Stomach smooth muscle (tissue), 2 donors: ENCODE measurements at regions not wholly inside any gene's neighbourhood (a gene's known extent, or its start where the extent isn't known, plus 50 kb on each side); places are given as distances from the start of the nearest gene placed in this dataset.

Source experiments
- H3K27ac ChIP-seq: one replicate; pipeline ENCODE4 v1.7.0; 2013; ENCODE audit warnings: mild to moderate bottlenecking, low read length, inconsistent platforms
- H3K27me3 ChIP-seq, 2 donors: one replicate each; pipeline ENCODE4 v1.7.0; 2013; ENCODE audit warnings: low read length in 2 of 2; ENCODE audit not compliant: insufficient read depth in 2 of 2, control insufficient read depth in 1 of 2
- H3K36me3 ChIP-seq, 2 donors: one replicate each; pipeline ENCODE4 v1.7.0; 2013; ENCODE audit warnings: low read length in 2 of 2; ENCODE audit not compliant: control insufficient read depth in 2 of 2, insufficient read depth in 2 of 2
- H3K4me1 ChIP-seq: one replicate; pipeline ENCODE4 v1.7.0; 2013; ENCODE audit warnings: low read length; ENCODE audit not compliant: control insufficient read depth, insufficient read depth
- H3K4me3 ChIP-seq, 2 donors: one replicate each; pipeline ENCODE4 v1.7.0; 2013; ENCODE audit warnings: low read length in 2 of 2
- H3K9ac ChIP-seq, 2 donors: one replicate each; pipeline ENCODE4 v1.7.0; 2013; ENCODE audit warnings: low read length in 2 of 2, mild to moderate bottlenecking in 1 of 2
- H3K9me3 ChIP-seq, 2 donors: one replicate each; pipeline ENCODE4 v1.7.0; 2013; ENCODE audit warnings: low read length in 2 of 2; ENCODE audit not compliant: control insufficient read depth in 2 of 2
- donor health status: healthy.
- donor health status: Pancreatic carcinoma.

DNA sequence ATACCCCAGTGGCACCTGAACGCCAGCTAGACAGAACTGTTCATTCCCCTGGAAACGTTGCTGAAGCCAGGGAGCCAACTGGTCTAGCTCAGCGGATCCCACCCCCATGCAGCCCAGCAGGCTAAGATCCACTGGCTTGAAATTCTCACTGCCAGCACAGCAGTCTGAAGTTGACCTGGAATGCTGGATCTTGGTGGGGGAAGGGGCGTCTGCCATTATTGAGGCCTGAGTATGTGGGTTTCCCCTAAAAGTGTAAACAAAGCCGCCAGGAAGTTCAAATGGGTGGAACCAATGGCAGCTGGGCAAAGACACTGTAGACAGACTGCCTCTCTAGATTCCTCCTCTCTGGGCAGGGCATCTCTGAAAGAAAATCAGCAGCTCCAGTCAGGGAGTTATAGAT is 213.0 kb downstream of the NKX6-1 start:
- H3K27ac ChIP-seq: no peak overlapping the region
- H3K9ac ChIP-seq: no peak overlapping the region
- H3K27me3 ChIP-seq: no peaks in the 10 kb centered on the region
- no peaks in the 10 kb centered on the region for H3K4me1 ChIP-seq
- H3K4me3 ChIP-seq: no peak overlapping the region
- H3K36me3 ChIP-seq: no peaks in the 10 kb centered on the region
- H3K9me3 ChIP-seq: no peaks in the 10 kb centered on the region

DNA sequence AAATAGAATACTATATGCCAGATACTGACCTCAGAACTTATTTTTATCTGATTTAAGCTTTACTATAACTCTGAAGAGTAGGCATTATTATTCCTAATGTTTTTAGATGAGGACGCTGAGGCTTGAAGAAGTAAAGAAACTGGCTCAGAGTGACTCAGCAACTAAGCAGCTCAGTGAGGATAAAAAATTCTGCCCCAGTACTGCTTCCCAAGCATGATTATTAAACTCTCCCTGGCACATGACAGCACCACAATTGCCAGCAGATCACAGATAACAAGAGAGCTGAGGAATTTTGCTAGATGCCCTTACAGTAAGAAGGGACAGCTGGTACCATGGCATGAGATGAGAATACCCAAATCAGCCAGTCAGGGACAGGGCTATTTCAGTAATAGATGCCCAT is 219.4 kb downstream of the NKX6-1 start:
- Histone ChIP-seq H3K27ac (no peak overlapping the region), H3K36me3 (no peaks in the 10 kb centered on the region), H3K9ac (no peak overlapping the region), H3K4me1 (no peaks in the 10 kb centered on the region), H3K9me3 (no peaks in the 10 kb centered on the region), H3K4me3 (no peak overlapping the region), H3K27me3 (no peaks in the 10 kb centered on the region)

DNA sequence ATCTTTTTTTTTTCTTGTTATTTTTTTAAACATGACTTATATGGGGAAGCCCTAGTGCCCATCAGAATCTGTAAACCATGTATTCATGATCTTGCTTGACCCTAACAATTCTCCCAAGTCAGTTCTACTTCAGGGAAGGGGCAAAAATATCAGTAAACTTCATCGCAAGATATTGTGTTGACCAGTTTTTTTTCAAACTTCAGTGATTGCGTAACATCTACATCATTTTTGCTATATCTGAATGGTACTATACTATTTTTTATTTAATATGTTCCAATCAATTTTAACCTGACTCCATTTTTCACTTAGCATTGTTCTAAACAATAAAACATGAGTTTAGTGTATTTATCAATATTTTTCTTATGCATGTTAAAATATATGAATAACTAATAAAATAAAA is 221.2 kb downstream of the NKX6-1 start:
- Histone ChIP-seq H3K36me3 (no peaks in the 10 kb centered on the region), H3K4me1 (no peaks in the 10 kb centered on the region), H3K9ac (no peak overlapping the region), H3K27me3 (no peaks in the 10 kb centered on the region), H3K4me3 (no peak overlapping the region), H3K9me3 (no peaks in the 10 kb centered on the region), H3K27ac (no peak overlapping the region)

DNA sequence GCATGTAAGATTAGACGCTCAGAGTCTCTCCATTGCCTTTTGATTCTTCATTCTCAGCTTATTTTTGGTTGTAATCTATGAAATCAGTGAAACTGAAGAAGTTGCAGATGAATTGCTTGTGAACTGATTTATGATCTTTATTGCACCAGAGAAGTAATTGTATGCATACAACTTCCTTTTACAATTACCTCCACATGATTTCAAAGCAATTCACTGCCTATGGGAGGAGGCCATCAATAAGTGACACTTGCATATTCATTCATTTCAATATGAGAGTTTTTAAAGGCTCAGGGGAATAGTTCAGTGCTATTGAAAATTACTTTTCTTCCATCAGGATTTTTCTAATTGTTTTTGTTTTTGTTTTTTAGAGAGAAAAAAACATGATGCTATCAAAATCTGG is 222.3 kb downstream of the NKX6-1 start:
- Histone ChIP-seq H3K36me3 (no peaks in the 10 kb centered on the region), H3K27me3 (no peaks in the 10 kb centered on the region), H3K4me3 (no peak overlapping the region), H3K9ac (no peak overlapping the region), H3K27ac (no peak overlapping the region), H3K4me1 (no peaks in the 10 kb centered on the region), H3K9me3 (no peaks in the 10 kb centered on the region)

DNA sequence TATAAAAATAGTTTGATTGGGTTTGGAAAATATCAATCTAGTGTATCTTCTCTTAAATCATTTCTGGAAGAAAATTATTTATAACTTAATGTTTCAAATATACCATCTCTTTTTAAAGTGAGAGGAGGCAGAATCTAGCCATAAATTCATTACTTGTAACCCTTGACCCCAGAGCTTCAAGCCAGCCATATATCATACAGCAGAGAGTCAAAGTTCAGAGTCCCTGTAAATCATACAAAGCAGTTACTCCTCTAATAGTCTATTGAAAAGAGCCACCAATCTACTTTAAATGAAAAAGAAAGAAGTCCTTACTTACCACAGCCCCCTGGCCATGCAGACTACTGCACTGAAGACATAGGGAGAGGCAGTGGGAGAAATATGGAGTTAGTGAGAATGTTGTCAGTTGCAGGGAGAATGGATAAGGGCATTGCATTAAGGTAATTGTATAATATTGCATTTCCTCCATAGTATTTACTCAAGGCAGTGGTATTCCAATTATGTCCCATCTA is 229.5 kb downstream of the NKX6-1 start:
- H3K27me3 ChIP-seq: no peaks in the 10 kb centered on the region
- H3K9me3 ChIP-seq: no peaks in the 10 kb centered on the region
- H3K9ac ChIP-seq: no peak overlapping the region
- no peaks in the 10 kb centered on the region for H3K36me3 ChIP-seq
- H3K4me1 ChIP-seq: no peaks in the 10 kb centered on the region
- H3K27ac ChIP-seq: no peak overlapping the region
- no peak overlapping the region for H3K4me3 ChIP-seq

DNA sequence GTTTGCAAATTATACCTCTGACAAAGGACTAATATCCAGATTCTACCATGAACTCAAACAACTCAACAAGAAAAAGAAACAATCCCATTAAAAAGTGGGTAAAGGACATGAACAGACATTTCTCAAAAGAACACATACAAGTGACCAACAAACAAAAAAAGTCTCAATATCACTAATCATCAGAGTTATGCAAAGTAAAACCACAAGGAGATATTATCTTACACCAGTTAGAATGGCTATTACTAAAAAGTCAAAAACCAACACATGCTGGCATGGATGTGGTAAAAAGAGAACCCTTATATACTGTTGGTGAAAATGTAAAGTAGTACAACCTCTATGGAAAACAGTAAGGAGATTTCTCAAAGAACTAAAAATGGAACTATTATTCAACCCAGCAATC is 234.4 kb downstream of the NKX6-1 start:
- H3K4me3 ChIP-seq: no peak overlapping the region
- no peak overlapping the region for H3K9ac ChIP-seq
- no peaks in the 10 kb centered on the region for H3K36me3 ChIP-seq
- H3K27me3 ChIP-seq: no peaks in the 10 kb centered on the region
- no peaks in the 10 kb centered on the region for H3K4me1 ChIP-seq
- H3K9me3 ChIP-seq: peaks cover 0 to 4% of the 10 kb centered on the region in 2 donors
- H3K27ac ChIP-seq: no peak overlapping the region

DNA sequence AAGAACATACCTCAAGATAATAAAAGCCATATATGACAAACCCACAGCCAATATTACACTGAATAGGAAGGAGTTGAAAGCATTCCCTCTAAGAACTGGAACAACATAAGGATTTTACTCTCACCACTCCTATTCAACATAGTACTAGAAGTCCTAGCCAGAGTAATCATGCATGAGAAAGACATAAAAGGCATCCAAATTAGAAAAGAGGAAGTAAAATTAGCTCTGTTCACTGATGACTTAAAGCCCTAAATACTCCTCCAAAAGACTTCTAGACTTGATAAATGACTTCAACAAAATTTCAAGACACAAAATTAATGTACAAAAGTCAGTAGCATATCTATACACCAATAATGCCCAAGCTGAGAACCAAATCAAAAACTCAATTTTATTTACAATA is 235.7 kb downstream of the NKX6-1 start:
- H3K4me3 ChIP-seq: no peak overlapping the region
- H3K9me3 ChIP-seq: peaks cover 0 to 10% of the 10 kb centered on the region in 2 donors
- no peaks in the 10 kb centered on the region for H3K4me1 ChIP-seq
- no peak overlapping the region for H3K27ac ChIP-seq
- no peak overlapping the region for H3K9ac ChIP-seq
- no peaks in the 10 kb centered on the region for H3K36me3 ChIP-seq
- no peaks in the 10 kb centered on the region for H3K27me3 ChIP-seq

DNA sequence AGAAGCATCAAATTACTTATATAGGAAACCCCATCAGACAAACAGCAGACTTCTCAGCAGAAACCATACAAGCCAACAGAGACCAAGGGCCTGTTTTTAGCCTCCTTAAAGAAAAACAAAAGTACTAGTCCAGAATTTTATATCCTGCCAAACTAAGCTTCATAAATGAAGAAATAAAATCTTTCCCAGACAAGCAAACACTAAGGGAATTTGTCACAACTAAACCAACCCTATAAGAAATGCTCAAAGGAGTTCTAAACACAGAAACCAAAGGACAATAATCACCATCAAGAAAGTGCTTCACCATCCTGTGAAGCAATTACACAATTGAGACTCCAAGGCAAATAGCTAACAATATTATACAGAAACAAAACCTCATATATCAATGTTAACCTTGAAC is 238.6 kb downstream of the NKX6-1 start:
- H3K4me1 ChIP-seq: no peaks in the 10 kb centered on the region
- peaks cover 0 to 10% of the 10 kb centered on the region in 2 donors for H3K9me3 ChIP-seq
- no peaks in the 10 kb centered on the region for H3K27me3 ChIP-seq
- no peak overlapping the region for H3K4me3 ChIP-seq
- no peaks in the 10 kb centered on the region for H3K36me3 ChIP-seq
- H3K27ac ChIP-seq: no peak overlapping the region
- no peak overlapping the region for H3K9ac ChIP-seq

DNA sequence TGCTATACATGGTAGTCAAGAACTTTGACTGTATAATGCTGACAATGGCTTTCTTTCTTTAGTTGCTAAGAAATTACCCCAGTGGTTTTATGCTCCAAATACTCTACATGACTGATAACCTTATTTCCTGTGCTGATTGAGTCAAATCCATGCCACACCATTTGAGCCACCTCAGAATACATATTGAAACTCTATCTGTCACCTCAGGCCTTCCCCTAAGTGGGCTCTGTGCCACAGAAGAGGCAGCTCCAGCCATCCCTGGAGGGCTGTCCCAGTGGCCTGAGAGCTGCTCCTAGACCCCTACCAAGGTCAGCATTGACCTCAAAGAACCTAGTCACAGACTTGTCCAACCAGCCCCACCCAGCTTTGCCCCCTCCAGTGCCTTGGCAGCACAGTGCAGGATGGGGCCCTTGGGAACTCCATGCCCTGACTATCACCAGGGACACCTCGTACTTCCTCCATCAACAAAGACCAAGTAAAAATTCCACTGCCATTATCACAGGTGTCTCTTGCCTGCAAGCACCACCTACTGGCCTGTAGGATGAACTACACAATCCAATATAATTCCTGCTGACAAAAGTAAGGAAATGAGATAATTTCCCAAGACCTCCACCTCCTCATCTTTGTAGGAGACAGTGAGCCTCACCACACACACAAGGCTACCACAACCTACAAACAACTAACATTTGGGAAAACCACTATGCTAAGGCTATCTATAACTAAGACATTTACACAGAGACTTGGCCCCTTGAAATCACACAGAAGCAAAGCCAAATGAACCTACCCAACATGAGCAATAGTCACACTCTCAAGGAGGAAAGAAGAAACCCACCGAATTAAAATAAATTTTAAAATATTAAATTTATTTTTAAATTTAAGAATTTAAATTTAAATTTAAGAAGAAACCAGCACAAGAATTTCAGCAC is 239.9 kb downstream of the NKX6-1 start:
- H3K9me3 ChIP-seq: peaks cover 0 to 10% of the 10 kb centered on the region in 2 donors
- no peaks in the 10 kb centered on the region for H3K36me3 ChIP-seq
- no peaks in the 10 kb centered on the region for H3K4me1 ChIP-seq
- H3K4me3 ChIP-seq: no peak overlapping the region
- no peak overlapping the region for H3K9ac ChIP-seq
- no peaks in the 10 kb centered on the region for H3K27me3 ChIP-seq
- no peak overlapping the region for H3K27ac ChIP-seq

DNA sequence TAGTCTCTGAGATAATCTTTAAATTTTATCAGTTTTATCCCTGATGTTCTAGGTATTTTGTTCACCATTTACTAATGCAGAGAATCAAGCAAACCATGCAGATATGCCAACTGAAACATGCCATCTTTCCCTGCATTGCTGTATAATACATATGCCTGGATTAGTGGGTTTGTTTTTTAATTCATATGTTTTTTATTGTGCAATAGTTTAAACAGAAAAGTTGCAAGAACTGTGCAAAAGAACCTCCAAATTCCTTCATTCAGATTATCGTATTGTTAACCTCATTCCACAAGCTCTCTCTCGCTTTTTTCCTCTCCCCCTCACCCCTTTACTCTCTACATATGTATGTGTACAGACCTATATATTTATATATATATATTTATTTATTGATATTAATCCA is 244.6 kb downstream of the NKX6-1 start:
- Histone ChIP-seq H3K27me3 (no peaks in the 10 kb centered on the region), H3K9ac (no peak overlapping the region), H3K4me1 (no peaks in the 10 kb centered on the region), H3K9me3 (peaks cover 0 to 6% of the 10 kb centered on the region in 2 donors), H3K27ac (no peak overlapping the region), H3K4me3 (no peak overlapping the region), H3K36me3 (no peaks in the 10 kb centered on the region)

DNA sequence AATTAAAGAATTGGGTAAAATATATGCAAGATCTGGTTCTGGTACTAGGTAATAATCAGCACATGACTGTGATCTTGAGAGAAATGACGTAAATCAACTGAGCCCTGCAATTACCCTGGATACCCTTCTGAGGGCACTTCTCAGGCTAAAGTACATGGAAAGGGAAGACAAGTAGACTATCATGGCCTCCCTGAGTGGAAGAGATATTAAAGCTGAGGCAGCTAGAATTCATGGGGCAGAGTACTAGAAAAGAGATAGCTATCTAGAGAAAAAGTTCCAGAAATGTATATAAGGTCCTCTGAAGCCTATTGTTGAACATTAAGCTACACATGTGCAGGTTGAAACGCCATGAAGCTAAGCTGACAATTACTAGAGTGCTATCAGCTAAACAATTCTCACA is 249.6 kb downstream of the NKX6-1 start:
- Histone ChIP-seq H3K9me3 (no peaks in the 10 kb centered on the region), H3K4me1 (no peaks in the 10 kb centered on the region), H3K27me3 (no peaks in the 10 kb centered on the region), H3K9ac (no peak overlapping the region), H3K27ac (no peak overlapping the region), H3K36me3 (no peaks in the 10 kb centered on the region), H3K4me3 (no peak overlapping the region)
